HG02852 (cell line): ENCODE measurements at regions not wholly inside any gene's neighbourhood (a gene's known extent, or its start where the extent isn't known, plus 50 kb on each side); places are given as distances from the start of the nearest gene placed in this dataset.

Experiments used
- ATAC-seq: cut with Tn5 transposase; IDR thresholded peaks from one replicate; pipeline ENCODE4 v1.9.1; 2021; ENCODE audit warnings: mild to moderate bottlenecking, moderate library complexity; ENCODE audit not compliant: unreplicated experiment

- no peak for ATAC-seq
Observed at GRCh38 chr2:176535467-176536113, 266.3 kb downstream of the MTX2 start.

- no peak for ATAC-seq
Observed at GRCh38 chr2:176536439-176537133, 267.3 kb downstream of the MTX2 start.

- no peak for ATAC-seq
Observed at GRCh38 chr2:176537932-176538331, 268.7 kb downstream of the MTX2 start.

- ATAC-seq: no peak
Observed at GRCh38 chr2:176540995-176541394, 271.8 kb downstream of the MTX2 start.

DNA sequence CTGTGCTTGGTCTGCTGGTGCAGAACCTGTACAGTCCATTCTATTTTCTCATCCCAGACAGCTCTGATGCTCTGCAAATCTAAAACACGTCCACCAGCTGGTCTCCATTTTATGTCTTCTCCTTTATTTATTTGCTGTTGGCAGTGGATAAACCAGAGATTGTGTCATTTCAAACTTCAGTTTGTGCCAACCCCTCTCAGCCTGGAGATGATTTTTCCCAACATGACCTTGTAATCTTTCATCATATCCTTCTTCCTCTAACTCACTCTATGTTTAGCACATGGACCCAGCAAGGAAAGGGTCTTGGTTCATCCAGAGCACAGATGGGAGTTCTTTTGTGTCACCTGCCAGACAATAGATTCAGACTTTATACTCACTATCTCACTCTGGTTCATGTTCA lies 273.2 kb downstream of the MTX2 start:
- ATAC-seq: no peak

DNA sequence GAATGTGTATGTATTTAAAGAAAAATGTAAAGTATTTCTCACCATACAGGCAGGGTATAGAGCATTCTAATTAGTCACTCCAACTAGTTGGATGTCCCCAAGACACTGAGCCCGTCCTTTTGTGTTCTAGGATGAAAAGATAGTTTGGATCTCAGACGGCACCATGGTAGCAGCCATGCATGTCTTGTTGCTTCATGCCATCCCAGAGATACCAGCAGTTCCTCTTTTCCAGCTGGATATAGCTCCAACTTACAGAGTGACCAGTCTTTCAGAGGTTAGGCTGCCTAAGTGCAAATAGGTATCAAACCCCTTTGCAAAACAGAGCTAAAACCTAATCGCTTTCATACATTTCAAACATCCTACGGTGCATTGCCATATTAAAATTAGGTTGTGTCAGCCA lies 275.3 kb downstream of the MTX2 start:
- no peak for ATAC-seq

GRCh38 chr2:176544991-176545956 lies 276.0 kb downstream of the MTX2 start:
- ATAC-seq: no peak

- no peak for ATAC-seq
Observed at GRCh38 chr2:176546550-176546949, 277.3 kb downstream of the MTX2 start.

GRCh38 chr2:176552501-176553135 lies 283.4 kb downstream of the MTX2 start:
- ATAC-seq: no peak

- ATAC-seq: no peak
Observed at GRCh38 chr2:176553685-176554100, 284.5 kb downstream of the MTX2 start.

DNA sequence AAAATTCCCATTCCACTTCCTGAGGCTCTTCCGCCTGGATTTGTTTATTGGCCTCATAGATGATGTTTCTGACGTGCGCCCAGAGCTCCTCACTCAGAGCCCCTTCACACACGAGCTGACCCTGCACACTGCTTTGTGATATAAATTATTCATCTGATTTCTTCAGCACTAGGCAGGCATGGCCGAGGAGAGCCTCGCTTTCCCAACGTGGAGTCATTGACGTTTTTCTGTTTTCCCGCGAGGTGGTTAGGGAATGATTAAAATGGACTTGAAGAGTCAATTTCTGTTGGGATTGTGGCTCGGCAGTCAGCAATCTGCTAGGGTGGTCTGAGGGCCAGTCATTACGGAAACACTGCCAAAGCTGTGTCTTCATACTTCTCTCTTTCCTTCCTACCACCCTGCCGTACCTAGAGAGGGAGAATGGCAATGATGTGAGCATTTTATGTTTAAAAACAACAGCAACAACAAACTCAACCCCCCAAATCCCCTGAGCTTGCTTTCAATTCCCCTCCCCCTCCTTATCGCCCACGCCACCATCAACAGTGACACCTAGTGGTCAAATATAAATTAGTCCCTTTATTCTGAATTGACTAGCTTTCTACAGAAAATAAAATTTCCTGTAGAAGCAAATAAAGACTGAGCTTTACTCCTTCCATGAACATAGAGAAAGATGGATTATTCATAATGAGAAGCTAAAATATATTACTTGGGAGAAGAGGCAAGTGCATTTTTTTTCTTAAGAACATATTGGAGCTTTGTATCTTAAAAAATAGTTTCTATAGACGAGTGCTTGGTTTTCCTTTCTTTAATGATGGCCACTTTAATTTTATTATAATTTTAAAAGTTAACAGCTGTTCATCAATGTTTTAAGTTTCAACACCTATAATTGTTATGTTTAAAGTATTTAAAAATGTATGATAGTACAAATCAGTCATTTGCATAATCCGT lies 285.1 kb downstream of the MTX2 start:
- no peak for ATAC-seq

DNA sequence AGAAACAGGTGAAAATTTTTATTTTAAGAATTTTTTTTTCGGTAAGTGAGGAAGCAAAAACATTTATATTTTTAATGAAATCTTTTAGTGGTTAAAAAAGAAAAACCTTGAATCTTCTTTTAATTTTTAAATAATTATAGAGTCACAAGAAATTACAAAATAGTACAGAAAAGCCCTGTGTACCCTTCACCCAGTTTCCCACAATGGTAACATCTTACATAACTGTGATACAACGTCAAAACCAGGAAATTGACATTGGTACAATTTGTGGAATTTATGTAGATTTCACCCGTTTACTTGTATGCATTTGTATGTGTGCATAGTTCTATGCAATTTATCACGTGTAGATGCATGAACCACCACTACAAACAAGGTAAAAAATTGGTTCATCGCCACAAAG lies 285.9 kb downstream of the MTX2 start:
- ATAC-seq: no peak

DNA sequence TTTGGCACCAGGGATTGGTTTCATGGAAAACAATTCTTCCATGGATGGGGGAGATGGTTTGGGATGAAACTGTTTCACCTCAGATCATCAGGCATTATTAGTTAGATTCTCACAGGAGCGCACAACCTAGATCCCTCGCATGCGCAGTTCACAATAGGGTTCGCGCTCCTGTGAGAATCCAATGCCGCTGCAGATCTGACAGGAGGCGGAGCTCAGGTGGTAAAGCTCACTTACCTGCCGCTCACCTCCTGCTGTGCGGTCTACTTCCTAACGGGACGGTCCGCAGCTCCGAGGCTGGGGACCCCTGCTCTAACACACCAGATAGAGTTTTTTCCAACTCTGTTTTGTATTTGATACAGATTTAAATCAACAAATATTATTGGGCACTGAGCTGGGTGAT lies 286.5 kb downstream of the MTX2 start:
- no peak for ATAC-seq

- no peak for ATAC-seq
Observed at GRCh38 chr2:176556373-176556772, 287.1 kb downstream of the MTX2 start.

GRCh38 chr2:176557821-176558220 lies 288.6 kb downstream of the MTX2 start:
- ATAC-seq: no peak

DNA sequence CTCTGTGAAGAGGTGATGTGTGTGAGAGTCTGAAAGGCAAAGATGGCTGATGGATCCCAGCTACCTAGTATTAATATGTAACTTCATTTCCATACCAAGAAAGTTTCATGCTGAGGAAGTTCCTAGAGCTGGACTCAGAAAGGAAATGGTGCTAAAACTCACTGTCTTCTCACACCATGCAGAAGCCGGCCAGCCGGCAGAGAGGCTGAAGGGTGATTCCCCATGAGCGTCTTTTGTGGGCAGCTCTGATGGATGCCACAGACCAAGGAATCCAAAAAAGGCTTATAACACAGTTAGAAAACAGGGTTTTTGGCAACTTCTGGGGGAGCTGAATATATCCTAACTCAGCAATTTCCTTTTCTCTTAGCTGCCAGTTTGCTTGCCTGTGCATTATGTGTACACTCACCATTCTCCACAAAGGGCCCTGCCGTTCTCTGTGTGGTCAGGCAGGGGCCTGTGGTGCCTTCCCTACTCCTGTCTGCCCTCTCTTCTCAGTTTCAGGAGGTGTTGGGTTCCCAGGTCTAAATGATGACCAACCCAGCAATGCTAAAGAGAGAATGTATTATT lies 289.4 kb downstream of the MTX2 start:
- no peak for ATAC-seq

DNA sequence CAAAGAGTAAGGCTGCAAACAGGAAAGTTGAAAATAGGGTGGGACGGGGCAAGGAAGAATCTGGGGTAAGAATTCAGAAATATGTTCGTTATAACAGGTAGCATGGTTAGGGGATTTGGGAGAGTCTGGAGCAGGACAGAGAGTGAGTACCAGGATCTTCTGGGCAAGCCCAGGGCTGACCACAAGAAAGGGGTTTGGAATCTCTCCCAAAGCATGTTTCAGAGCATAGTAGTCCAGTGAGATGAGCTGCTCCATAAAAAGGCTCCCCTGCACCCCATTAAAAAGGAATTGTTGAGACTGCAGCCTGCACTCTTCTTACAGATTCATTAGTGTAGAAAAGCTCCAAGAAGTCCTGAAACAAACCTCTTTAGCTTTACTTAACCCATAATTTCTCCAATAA lies 291.1 kb downstream of the MTX2 start:
- no peak for ATAC-seq

- no peak for ATAC-seq
Observed at GRCh38 chr2:176561706-176562105, 292.5 kb downstream of the MTX2 start.

GRCh38 chr2:176562359-176563078 lies 293.3 kb downstream of the MTX2 start:
- ATAC-seq: no peak
